ENCODE measurements at regions not wholly inside any gene's neighbourhood (a gene's known extent, or its start where the extent isn't known, plus 50 kb on each side); places are given as distances from the start of the nearest gene placed in this dataset.

DNA sequence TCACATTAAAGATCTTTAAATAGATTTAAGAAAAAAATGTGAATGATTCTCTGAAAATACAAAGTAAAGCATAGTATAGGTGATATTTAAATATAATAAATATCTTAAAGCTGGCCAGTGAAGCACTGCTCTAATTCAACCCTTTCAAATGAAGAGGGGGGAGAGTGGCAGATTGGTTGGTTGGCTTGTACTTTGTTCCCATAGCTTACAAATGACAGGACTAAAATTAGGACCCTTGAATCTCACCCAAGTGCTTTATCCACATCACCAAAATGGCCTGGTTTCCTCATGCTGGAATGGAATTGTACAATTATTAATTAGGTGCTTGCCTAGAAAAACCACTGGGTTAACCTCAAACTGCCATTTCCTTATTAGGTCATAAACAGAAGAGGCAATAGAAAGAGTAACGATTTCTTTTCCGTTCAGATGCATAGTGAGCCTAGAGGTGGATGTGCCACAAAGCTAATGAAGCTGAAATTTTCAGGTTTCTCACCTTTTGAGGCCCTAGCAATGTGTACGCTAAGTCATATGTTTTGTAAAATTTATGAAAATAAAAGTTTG lies 354.5 kb upstream of the CDH6 start:
- Histone ChIP-seq H3K23me2 (ENCODE audit: low read depth, low read length) (no peaks in the 10 kb centered on the region), H3K36me3 (ENCODE audit: control insufficient read depth in 2 of 4, insufficient read depth in 4 of 4, low read length in 3 of 4) (no peaks in the 10 kb centered on the region), H3K4me2 (ENCODE audit: insufficient read depth in 1 of 2, low read depth in 2 of 2, low read length in 2 of 2) (no peak overlapping the region), H2AK5ac (ENCODE audit: low read depth, low read length) (no peak overlapping the region), H3K79me2 (ENCODE audit: control insufficient read depth in 1 of 2, insufficient read depth in 2 of 2, low read length in 2 of 2) (no peaks in the 10 kb centered on the region), H3K4me3 (ENCODE audit: extremely low read depth in 1 of 4, insufficient read depth in 2 of 4, low read depth in 3 of 4, low read length in 4 of 4) (no peak overlapping the region), H3K79me1 (ENCODE audit: low read depth, low read length) (no peaks in the 10 kb centered on the region), H4K5ac (ENCODE audit: insufficient read length, low read depth, low read length) (no peak overlapping the region), H2BK20ac (ENCODE audit: low read length) (no peak overlapping the region), H4K91ac (replicated peaks; ENCODE audit: insufficient read length, low read length) (no peak overlapping the region), H2BK15ac (ENCODE audit: low read length) (no peak overlapping the region), H3K9me3 (ENCODE audit: insufficient read depth in 2 of 2, low read depth in 1 of 2, low read length in 1 of 2) (no peaks in the 10 kb centered on the region), H3K9ac (replicated peaks in 1 of 4; ENCODE audit: extremely low read depth in 1 of 4, low read depth in 3 of 4, low read length in 3 of 4) (no peak overlapping the region), H3K4ac (replicated peaks; ENCODE audit: insufficient read length, low read depth, low read length) (no peak overlapping the region), H2AFZ (ENCODE audit: low read length) (no peak overlapping the region), H3K18ac (ENCODE audit: extremely low read depth, low read length) (no peak overlapping the region), H3K4me1 (replicated peaks in 1 of 4; ENCODE audit: control insufficient read depth in 3 of 4, insufficient read depth in 4 of 4, low read length in 3 of 4) (no peaks in the 10 kb centered on the region), H2BK120ac (replicated peaks; ENCODE audit: low read depth, low read length) (no peak overlapping the region), H3K27ac (ENCODE audit: low read depth, low read length) (no peak overlapping the region), H3K14ac (ENCODE audit: insufficient read length) (no peak overlapping the region), H3K23ac (ENCODE audit: insufficient read length) (no peak overlapping the region), H3K56ac (replicated peaks; ENCODE audit: insufficient read length, low read depth, low read length) (no peak overlapping the region), H2BK12ac (ENCODE audit: low read depth, low read length) (no peak overlapping the region), H3K27me3 (replicated peaks in 1 of 4; ENCODE audit: control insufficient read depth in 3 of 4, extremely low read depth in 1 of 4, insufficient read depth in 3 of 4, low read length in 3 of 4) (no peaks in the 10 kb centered on the region), H4K8ac (ENCODE audit: extremely low read depth, insufficient read depth, low read length) (no peak overlapping the region), H2BK5ac (ENCODE audit: low read depth, low read length) (no peak overlapping the region), H4K20me1 (replicated peaks in 1 of 2; ENCODE audit: control insufficient read depth in 1 of 2, insufficient read depth in 2 of 2, low read length in 2 of 2) (no peaks in the 10 kb centered on the region)
- WGBS, 2 experiments (ENCODE audit: extremely low coverage in 1 of 2, insufficient coverage in 1 of 2, insufficient read length in 1 of 2, insufficient replicate concordance in 2 of 2, low coverage in 1 of 2, low lambda C conversion rate in 2 of 2, missing lambda C conversion rate in 1 of 2), result 63% methylated on average over 3 of the region's 3 CpGs; no CpG with 5 or more reads in 1 of the 2 experiments
- FAIRE-seq (no peak), DNase-seq (ENCODE audit: low read depth in 1 of 2, low spot score in 2 of 2) (no peak)
- POLR2A ChIA-PET (ENCODE audit: partially characterized antibody), result no interaction called here
- CTCF ChIA-PET (ENCODE audit: partially characterized antibody), result interaction anchor here (0.7 to 1.1 kb wide), 4 partner anchors 13 to 398 kb away, joined by 3 to 4 read pairs (median 3); no protein-coding TSS in a partner anchor
- TF ChIP-seq JUN (IDR thresholded peaks at IDR 0.05; ENCODE audit: low read depth, low read length) (no peak), BACH1 (IDR thresholded peaks at IDR 0.05; ENCODE audit: low read length) (no peak), NANOG (IDR thresholded peaks at IDR 0.05; ENCODE audit: insufficient read depth, low read depth, low read length, poor library complexity, severe bottlenecking) (no peak), SP2 (IDR thresholded peaks at IDR 0.05; ENCODE audit: low read length) (no peak), SIN3A (conservative IDR thresholded peaks at IDR 0.05 in 1 of 2, IDR thresholded peaks at IDR 0.05 in 1 of 2; ENCODE audit: low read depth in 1 of 2, low read length in 2 of 2) (no peak), CEBPB (IDR thresholded peaks at IDR 0.05; ENCODE audit: low read depth, low read length) (no peak), CHD2 (IDR thresholded peaks at IDR 0.05; ENCODE audit: low read length) (no peak), POLR2A (IDR thresholded peaks at IDR 0.05; ENCODE audit: control extremely low read depth in 1 of 2, low read depth in 2 of 2, low read length in 2 of 2) (no peak)

All from H1 (cell line).